Endothelial cell of umbilical vein (primary cell): ENCODE measurements at regions not wholly inside any gene's neighbourhood (a gene's known extent, or its start where the extent isn't known, plus 50 kb on each side); places are given as distances from the start of the nearest gene placed in this dataset.

Experiments
- BruUV-seq: library from RNA; stranded (reverse); fragments of 400-500 nt; replicated peaks from 2 replicates; lab custom pipeline; 2021; lab: Mats Ljungman, UMichigan
- CTCF ChIA-PET: fragments of 300-600, 350-600 bp; sonication (Branson Sonifier 250); formaldehyde crosslinking; loops from one replicate; lab custom pipeline; 2021; ENCODE audit warnings: antibody characterized with exemption, inconsistent platforms; lab: Charles Lee
- POLR2A ChIA-PET: fragments of 300-600, 350-600 bp; sonication (Branson Sonifier 250); formaldehyde crosslinking; loops from one replicate; lab custom pipeline; 2021; ENCODE audit warnings: antibody characterized with exemption, inconsistent platforms; lab: Charles Lee
- DNase-seq: peaks from one replicate; pipeline ENCODE4 v3.0.0-alpha.2; 2011; ENCODE audit warnings: low read depth, low spot score
- FAIRE-seq: peaks from 2 replicates; lab custom pipeline; 2011; peaks lifted over from hg19 to GRCh38; lab: Jason Lieb, UNC
- H2AFZ ChIP-seq: 2 replicates; pipeline ENCODE4 v1.6.0; 2012; ENCODE audit warnings: low read depth, low read length, control low read depth, inconsistent platforms
- H3K27ac ChIP-seq: 2 replicates; pipeline ENCODE4 v1.5.1; 2011; ENCODE audit warnings: low read depth, mild to moderate bottlenecking, control low read depth, low read length, moderate library complexity; ENCODE audit not compliant: insufficient read depth
- H3K27me3 ChIP-seq, 2 experiments: 2 replicates each; pipeline versions ENCODE4 v1.6.0 to v1.6.1; 2011; ENCODE audit warnings: low read length in 2 of 2, mixed read lengths in 1 of 2; ENCODE audit not compliant: control insufficient read depth in 2 of 2, insufficient read depth in 2 of 2
- H3K36me3 ChIP-seq, 2 experiments: 2 replicates in 1 of 2; 3 replicates in 1 of 2; pipeline ENCODE4 v1.5.1; 2011; ENCODE audit warnings: low read length in 2 of 2, mild to moderate bottlenecking in 1 of 2, moderate library complexity in 1 of 2; ENCODE audit not compliant: control insufficient read depth in 2 of 2, insufficient read depth in 2 of 2; ENCODE audit errors: extremely low read depth in 1 of 2
- H3K4me1 ChIP-seq: 3 replicates; pipeline ENCODE4 v1.5.1; 2011; ENCODE audit warnings: mild to moderate bottlenecking, low read length; ENCODE audit not compliant: control insufficient read depth, insufficient read depth; ENCODE audit errors: extremely low read depth
- H3K4me2 ChIP-seq: 2 replicates; pipeline ENCODE4 v1.6.1; 2011; ENCODE audit warnings: low read length, control low read depth, mixed read lengths; ENCODE audit not compliant: insufficient read depth
- H3K4me3 ChIP-seq, 3 experiments: fragments of 200-600 bp in 1 of 3; sonication (generic), shearing (Covaris generic) in 1 of 3; replicated peaks in 1 of 3; 2 replicates each; pipeline ENCODE4 v1.5.1; 2011 to 2016; ENCODE audit warnings: control low read depth in 3 of 3, low read length in 3 of 3, mild to moderate bottlenecking in 2 of 3, inconsistent platforms in 1 of 3, low read depth in 1 of 3, moderate library complexity in 1 of 3; ENCODE audit not compliant: insufficient read depth in 1 of 3
- H3K79me2 ChIP-seq: 2 replicates; pipeline ENCODE4 v1.6.0; 2012; ENCODE audit warnings: low read length, inconsistent platforms; ENCODE audit not compliant: control insufficient read depth, insufficient read depth
- H3K9ac ChIP-seq: replicated peaks from 2 replicates; pipeline ENCODE3; 2011; ENCODE audit warnings: low read length, control low read depth; ENCODE audit not compliant: insufficient read depth; ENCODE audit errors: extremely low read depth
- H3K9me1 ChIP-seq: replicated peaks from 3 replicates; pipeline ENCODE4 v1.6.0; 2011; ENCODE audit warnings: mild to moderate bottlenecking, low read length; ENCODE audit not compliant: control insufficient read depth, insufficient read depth; ENCODE audit errors: extremely low read depth
- H3K9me3 ChIP-seq: replicated peaks from 2 replicates; pipeline ENCODE4 v1.5.1; 2012; ENCODE audit warnings: low read length, inconsistent platforms; ENCODE audit not compliant: control insufficient read depth, insufficient read depth
- H4K20me1 ChIP-seq: replicated peaks from 2 replicates; pipeline ENCODE3; 2011; ENCODE audit warnings: mild to moderate bottlenecking, low read length; ENCODE audit not compliant: control insufficient read depth, insufficient read depth; ENCODE audit errors: extremely low read depth
- CTCF ChIP-seq, 2 donors: IDR thresholded peaks; 1 replicate in 1 of 2; 2 replicates in 1 of 2; pipeline ENCODE4 v1.5.1; 2011; ENCODE audit warnings: low read length in 2 of 2, mild to moderate bottlenecking in 2 of 2, moderate library complexity in 2 of 2, control low read depth in 1 of 2, inconsistent platforms in 1 of 2, low read depth in 1 of 2; ENCODE audit not compliant: insufficient read depth in 1 of 2; ENCODE audit errors: extremely low read depth in 1 of 2
- EZH2 ChIP-seq: IDR thresholded peaks from 2 replicates; pipeline ENCODE4 v1.6.1; 2012; ENCODE audit warnings: borderline replicate concordance, low read depth, mild to moderate bottlenecking, moderate library complexity, low read length, inconsistent platforms; ENCODE audit not compliant: severe bottlenecking
- FOS ChIP-seq: IDR thresholded peaks from 2 replicates; pipeline ENCODE4 v1.6.1; 2011; ENCODE audit warnings: mild to moderate bottlenecking, low read length, moderate library complexity, borderline replicate concordance; ENCODE audit not compliant: insufficient read depth
- GATA2 ChIP-seq: IDR thresholded peaks from 2 replicates; pipeline ENCODE4 v1.7.0; 2011; ENCODE audit warnings: low read depth, mild to moderate bottlenecking, moderate library complexity, mixed read lengths, low read length; ENCODE audit not compliant: insufficient read length, insufficient read depth
- JUN ChIP-seq: IDR thresholded peaks from 2 replicates; pipeline ENCODE4 v1.6.1; 2011; ENCODE audit warnings: borderline replicate concordance, low read depth; ENCODE audit not compliant: insufficient read length, insufficient read depth
- MAX ChIP-seq: IDR thresholded peaks from 2 replicates; pipeline ENCODE4 v1.6.1; 2011; ENCODE audit not compliant: insufficient read depth, insufficient read length
- MYC ChIP-seq: IDR thresholded peaks from one replicate; pipeline ENCODE4 v1.6.1; 2011; ENCODE audit warnings: mild to moderate bottlenecking, low read depth, low read length
- POLR2A ChIP-seq: IDR thresholded peaks from 2 replicates; pipeline ENCODE4 v1.6.1; 2012; ENCODE audit warnings: low read depth, mild to moderate bottlenecking, control low read depth, low read length
- POLR2AphosphoS5 ChIP-seq: IDR thresholded peaks from 2 replicates; pipeline ENCODE4 v1.6.1; 2012; ENCODE audit warnings: low read depth, mild to moderate bottlenecking, control low read depth, low read length, moderate library complexity; ENCODE audit not compliant: insufficient read depth
- dilution Hi-C: fragments of 300-500 bp; cut with MboI; formaldehyde crosslinking; loops from one replicate; pipeline ENCODE4 v1.15.0; 2019; ENCODE audit warnings: low sequenced_read_pairs; ENCODE audit not compliant: extremely low pct_ligation_motif_present
- intact Hi-C: fragments of 100-400 bp; cut with micrococcal nuclease; formaldehyde crosslinking; loops from one replicate; pipeline ENCODE4 v1.10.0; 2022

GRCh38 chr9:19675492-19675891, 113.3 kb downstream of the SLC24A2 start:
- no peak overlapping the region for H3K4me2 ChIP-seq
- H3K27me3 ChIP-seq: no peaks in the 10 kb centered on the region
- no peaks in the 10 kb centered on the region for H3K36me3 ChIP-seq
- H3K4me1 ChIP-seq: no peaks in the 10 kb centered on the region
- dilution Hi-C loops: no loop called here
- ChIA-PET POLR2A (no interaction called here), CTCF (no interaction called here)
- no peak overlapping the region for H3K4me3 ChIP-seq
- H4K20me1 ChIP-seq: no peaks in the 10 kb centered on the region
- DNase-seq (no peak), FAIRE-seq (no peak)
- no peaks in the 10 kb centered on the region for H3K9me3 ChIP-seq
- H3K9me1 ChIP-seq: no peaks in the 10 kb centered on the region
- H3K27ac ChIP-seq: no peak overlapping the region
- no peaks in the 10 kb centered on the region for H3K79me2 ChIP-seq
- no TSS peak for BruUV-seq
- H3K9ac ChIP-seq: no peak overlapping the region
- no peak for TF ChIP-seq EZH2
- TF ChIP-seq JUN: no peak
- no peak for TF ChIP-seq POLR2AphosphoS5
- TF ChIP-seq GATA2: no peak
- no peak for TF ChIP-seq CTCF (IDR thresholded peaks at IDR 0.05; ENCODE audit: extremely low read depth in 1 of 2, insufficient read depth in 1 of 2, low read depth in 1 of 2, low read length in 2 of 2)
- no peak for TF ChIP-seq FOS
- no peak for TF ChIP-seq POLR2A
- TF ChIP-seq MYC: no peak
- TF ChIP-seq MAX: no peak
- intact Hi-C loops: no loop called here
- H2AFZ ChIP-seq: no peak overlapping the region
